K562 (cell line): ENCODE measurements at regions not wholly inside any gene's neighbourhood (a gene's known extent, or its start where the extent isn't known, plus 50 kb on each side); places are given as distances from the start of the nearest gene placed in this dataset.

ENCODE experiments used
- BRF1 ChIP-seq: IDR thresholded peaks from 3 replicates; pipeline ENCODE4 v1.6.1; 2011; ENCODE audit warnings: borderline replicate concordance, mild to moderate bottlenecking; ENCODE audit not compliant: insufficient read length; ENCODE audit errors: extremely low read depth
- CTCFL ChIP-seq: IDR thresholded peaks from 2 replicates; pipeline ENCODE4 v1.6.1; 2011; ENCODE audit warnings: borderline replicate concordance, low read depth, mild to moderate bottlenecking, moderate library complexity, low read length; ENCODE audit not compliant: insufficient read depth, poor library complexity, severe bottlenecking
- DMBX1 ChIP-seq: fragments of 250-450 bp; sonication (Bioruptor Pico); IDR thresholded peaks from 2 replicates; pipeline ENCODE4 v1.8.0; 2022; ENCODE audit warnings: inconsistent platforms, mild to moderate bottlenecking, moderate library complexity, borderline replicate concordance
- E2F8 ChIP-seq: fragments of 450-650 bp; IDR thresholded peaks from 2 replicates; pipeline ENCODE4 v1.7.1; 2018; ENCODE audit warnings: mild to moderate bottlenecking, low read depth; ENCODE audit not compliant: partially characterized antibody
- GTF2F1 ChIP-seq: IDR thresholded peaks from 2 replicates; pipeline ENCODE4 v1.6.1; 2011; ENCODE audit warnings: low read depth, low read length, improper control_type of control experiment
- KDM4B ChIP-seq, 2 experiments: fragments of 450-650 bp in 1 of 2; sonication (generic) in 1 of 2; IDR thresholded peaks; 2 replicates each; pipeline ENCODE4 v1.6.1; 2016 to 2017; ENCODE audit warnings: borderline replicate concordance in 2 of 2, antibody characterized with exemption in 1 of 2, low read depth in 1 of 2, mild to moderate bottlenecking in 1 of 2
- SAP30 ChIP-seq: fragments of 200-600 bp; sonication (generic); IDR thresholded peaks from 2 replicates; pipeline ENCODE4 v1.6.1; 2012; ENCODE audit warnings: borderline replicate concordance, low read depth, mild to moderate bottlenecking, moderate library complexity, low read length, control low read depth, inconsistent platforms; ENCODE audit not compliant: insufficient read depth, poor library complexity, severe bottlenecking
- TEAD4 ChIP-seq, 2 experiments: sonication (generic) in 1 of 2; formaldehyde crosslinking in 1 of 2; IDR thresholded peaks; 2 replicates each; pipeline versions ENCODE4 v1.6.1 to v1.8.0; 2012 to 2022; ENCODE audit warnings: borderline replicate concordance in 1 of 2, inconsistent platforms in 1 of 2, low read length in 1 of 2, mild to moderate bottlenecking in 1 of 2, missing genetic modification reagents in 1 of 2
- TFAP4 ChIP-seq: sonication (generic); formaldehyde crosslinking; IDR thresholded peaks from 2 replicates; pipeline ENCODE4 v1.8.0; 2022; ENCODE audit warnings: missing genetic modification reagents, mild to moderate bottlenecking, moderate library complexity, borderline replicate concordance
- THAP7 ChIP-seq: fragments of 250-450 bp; sonication (Bioruptor Pico); IDR thresholded peaks from 2 replicates; pipeline ENCODE4 v1.5.0; 2021
- ZNF3 ChIP-seq: fragments of 250-450 bp; sonication (Bioruptor Pico); IDR thresholded peaks from 2 replicates; pipeline ENCODE4 v1.5.0; 2021; ENCODE audit warnings: mild to moderate bottlenecking, moderate library complexity
- ZNF511 ChIP-seq: sonication (generic); formaldehyde crosslinking; IDR thresholded peaks from 2 replicates; pipeline ENCODE4 v1.8.0; 2022; ENCODE audit warnings: mild to moderate bottlenecking, missing genetic modification reagents
- ZNF707 ChIP-seq: fragments of 250-450 bp; sonication (Bioruptor Pico); conservative IDR thresholded peaks from 2 replicates; pipeline ENCODE4 v1.8.0; 2022; ENCODE audit warnings: inconsistent platforms, mild to moderate bottlenecking, moderate library complexity

- peak; percentile 66; the same call in 1 of the 2 replicates for TF ChIP-seq THAP7 (CRISPR knock-in tag)
- no peak; the same call in 1 of the 2 replicates for TF ChIP-seq TFAP4 (CRISPR knock-in tag)
- TF ChIP-seq ZNF511 (CRISPR knock-in tag): no peak; the same call in 1 of the 2 replicates
- peak; percentile 29 for TF ChIP-seq E2F8
- TF ChIP-seq SAP30: no peak
- TF ChIP-seq TEAD4 (IDR thresholded peaks at IDR 0.05; ENCODE audit: low read length): peak; percentile 71
- no peak for TF ChIP-seq TEAD4 (CRISPR knock-in tag; IDR thresholded peaks at IDR 0.05; ENCODE audit: borderline replicate concordance)
- TF ChIP-seq BRF1: no peak
- peak; percentile 97 for TF ChIP-seq GTF2F1
- TF ChIP-seq DMBX1 (CRISPR knock-in tag): 0 out of 2 replicates have a peak, but pooled peaks have one; percentile 10
- peak; percentile 85 for TF ChIP-seq ZNF3 (CRISPR knock-in tag)
- TF ChIP-seq KDM4B (IDR thresholded peaks at IDR 0.05; ENCODE audit: borderline replicate concordance in 2 of 2, low read depth in 1 of 2): no peak; a peak in 1 of 4 replicates
- TF ChIP-seq CTCFL: no peak
- TF ChIP-seq ZNF707: no peak
These were observed 70.2 kb downstream of the HFE start (continued) for GRCh38 chr6:26157251-26158075.
